ENCODE measurements at regions not wholly inside any gene's neighbourhood (a gene's known extent, or its start where the extent isn't known, plus 50 kb on each side); places are given as distances from the start of the nearest gene placed in this dataset.

DNA sequence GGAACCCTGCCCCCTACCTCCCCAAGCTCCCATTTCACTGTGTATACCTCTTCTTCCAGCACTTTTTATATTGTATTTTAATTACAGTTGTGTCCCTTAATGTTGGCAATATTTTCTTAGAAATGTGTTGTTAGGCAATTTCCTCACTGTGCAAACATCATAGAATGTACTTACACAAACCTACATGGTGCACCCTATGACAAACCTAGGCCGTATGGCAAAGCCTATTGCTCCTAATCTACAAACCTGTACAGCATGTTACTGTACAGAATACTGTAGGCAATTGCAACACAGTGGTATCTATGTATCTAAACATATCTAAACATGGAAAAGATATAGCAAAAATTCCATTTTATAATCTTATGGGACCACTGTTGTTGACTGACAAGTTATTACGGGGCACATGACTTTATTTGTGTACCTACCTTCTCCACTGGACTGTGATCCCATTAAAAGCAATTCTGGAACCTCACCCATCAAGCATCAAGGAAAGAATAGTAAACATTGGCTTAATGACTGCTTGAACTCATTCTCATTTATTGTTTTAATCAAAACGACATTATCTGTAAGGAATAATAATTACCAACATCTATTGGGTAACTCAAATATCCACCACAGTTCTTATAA, 1641.5 kb upstream of the ZEB2 start:
- TF ChIP-seq EP300 (IDR thresholded peaks at IDR 0.05) (no peak), POLR2AphosphoS5 (IDR thresholded peaks at IDR 0.05) (no peak), POLR2A (IDR thresholded peaks at IDR 0.05) (no peak)
- TF ChIP-seq, protein P1, sequence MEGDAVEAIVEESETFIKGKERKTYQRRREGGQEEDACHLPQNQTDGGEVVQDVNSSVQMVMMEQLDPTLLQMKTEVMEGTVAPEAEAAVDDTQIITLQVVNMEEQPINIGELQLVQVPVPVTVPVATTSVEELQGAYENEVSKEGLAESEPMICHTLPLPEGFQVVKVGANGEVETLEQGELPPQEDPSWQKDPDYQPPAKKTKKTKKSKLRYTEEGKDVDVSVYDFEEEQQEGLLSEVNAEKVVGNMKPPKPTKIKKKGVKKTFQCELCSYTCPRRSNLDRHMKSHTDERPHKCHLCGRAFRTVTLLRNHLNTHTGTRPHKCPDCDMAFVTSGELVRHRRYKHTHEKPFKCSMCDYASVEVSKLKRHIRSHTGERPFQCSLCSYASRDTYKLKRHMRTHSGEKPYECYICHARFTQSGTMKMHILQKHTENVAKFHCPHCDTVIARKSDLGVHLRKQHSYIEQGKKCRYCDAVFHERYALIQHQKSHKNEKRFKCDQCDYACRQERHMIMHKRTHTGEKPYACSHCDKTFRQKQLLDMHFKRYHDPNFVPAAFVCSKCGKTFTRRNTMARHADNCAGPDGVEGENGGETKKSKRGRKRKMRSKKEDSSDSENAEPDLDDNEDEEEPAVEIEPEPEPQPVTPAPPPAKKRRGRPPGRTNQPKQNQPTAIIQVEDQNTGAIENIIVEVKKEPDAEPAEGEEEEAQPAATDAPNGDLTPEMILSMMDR (IDR thresholded peaks at IDR 0.05): no peak
- H3K9me3 ChIP-seq: no peaks in the 10 kb centered on the region
- H3K27ac ChIP-seq: no peak overlapping the region
- H3K4me1 ChIP-seq: no peaks in the 10 kb centered on the region
- H3K36me3 ChIP-seq: no peaks in the 10 kb centered on the region
- no peak for ATAC-seq
- H3K4me3 ChIP-seq: no peak overlapping the region
- H3K27me3 ChIP-seq: no peaks in the 10 kb centered on the region
- WGBS, 2 donors (ENCODE audit: low coverage in 1 of 2): 55 to 78% methylated on average over 2 to 3 of the region's 3 CpGs

- no peaks in the 10 kb centered on the region for H3K9me3 ChIP-seq
- TF ChIP-seq EP300 (IDR thresholded peaks at IDR 0.05) (no peak), POLR2AphosphoS5 (IDR thresholded peaks at IDR 0.05) (no peak), POLR2A (IDR thresholded peaks at IDR 0.05) (no peak)
- TF ChIP-seq, protein P1 (IDR thresholded peaks at IDR 0.05): no peak
- no peaks in the 10 kb centered on the region for H3K4me1 ChIP-seq
- H3K4me3 ChIP-seq: no peak overlapping the region
- no peak overlapping the region for H3K27ac ChIP-seq
- no peak for ATAC-seq
- no peaks in the 10 kb centered on the region for H3K36me3 ChIP-seq
- H3K27me3 ChIP-seq: no peaks in the 10 kb centered on the region
- WGBS, 2 donors (ENCODE audit: low coverage in 1 of 2): 92 to 100% methylated on average over 3 of the region's 3 CpGs
Measured at GRCh38 chr2:146158072-146158674, 1638.3 kb upstream of the ZEB2 start.

DNA sequence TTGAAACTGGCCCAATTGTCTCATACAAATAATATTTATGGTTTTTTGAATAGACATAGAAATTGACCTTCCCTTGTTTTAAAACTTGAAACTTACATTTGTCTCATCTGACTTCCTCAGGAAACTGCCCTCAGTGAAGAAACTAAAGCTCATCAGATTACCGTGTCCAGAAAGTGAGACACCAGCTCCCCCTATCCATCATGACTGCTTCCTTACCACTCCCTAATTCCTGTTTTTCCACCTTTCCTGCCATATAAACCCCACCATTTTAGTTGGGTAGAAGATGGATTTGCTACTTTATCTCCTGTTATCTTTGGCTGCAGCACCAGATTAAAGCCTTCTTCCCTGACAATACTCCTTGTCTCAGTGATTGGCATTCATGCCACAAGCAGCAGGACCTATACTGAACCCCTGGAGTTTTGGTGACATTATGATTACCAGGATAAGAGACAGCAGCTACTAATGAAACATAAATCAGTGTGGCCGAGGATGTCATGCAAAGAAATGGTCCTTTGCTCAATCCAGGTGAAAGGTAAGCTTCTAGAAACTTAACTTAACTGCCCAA, 1627.6 kb upstream of the ZEB2 start:
- H3K4me1 ChIP-seq: no peaks in the 10 kb centered on the region
- TF ChIP-seq POLR2AphosphoS5 (IDR thresholded peaks at IDR 0.05): no peak
- no peak for TF ChIP-seq POLR2A (IDR thresholded peaks at IDR 0.05)
- no peak for TF ChIP-seq EP300 (IDR thresholded peaks at IDR 0.05)
- TF ChIP-seq, protein P1 (IDR thresholded peaks at IDR 0.05): no peak
- H3K9me3 ChIP-seq: no peaks in the 10 kb centered on the region
- no peak overlapping the region for H3K4me3 ChIP-seq
- H3K36me3 ChIP-seq: no peaks in the 10 kb centered on the region
- H3K27me3 ChIP-seq: no peaks in the 10 kb centered on the region
- H3K27ac ChIP-seq: no peak overlapping the region
- ATAC-seq: no peak
- WGBS, 2 donors (ENCODE audit: low coverage in 1 of 2): 60 to 81% methylated on average over 2 of the region's 2 CpGs

GRCh38 chr2:146143971-146144370, 1624.1 kb upstream of the ZEB2 start:
- Histone ChIP-seq H3K4me1 (no peaks in the 10 kb centered on the region), H3K27me3 (no peaks in the 10 kb centered on the region), H3K9me3 (no peaks in the 10 kb centered on the region), H3K4me3 (no peak overlapping the region), H3K27ac (no peak overlapping the region), H3K36me3 (no peaks in the 10 kb centered on the region)
- ATAC-seq: no peak
- no peak for TF ChIP-seq POLR2A (IDR thresholded peaks at IDR 0.05)
- no peak for TF ChIP-seq POLR2AphosphoS5 (IDR thresholded peaks at IDR 0.05)
- TF ChIP-seq, protein P1 (IDR thresholded peaks at IDR 0.05): no peak
- TF ChIP-seq EP300 (IDR thresholded peaks at IDR 0.05): no peak
- 100% methylated on average over 1 of the region's 1 CpG; no CpG with 5 or more reads in 1 of the 2 donors for WGBS, 2 donors (ENCODE audit: low coverage in 1 of 2)

- no peak for TF ChIP-seq EP300 (IDR thresholded peaks at IDR 0.05)
- no peak for TF ChIP-seq POLR2A (IDR thresholded peaks at IDR 0.05)
- TF ChIP-seq POLR2AphosphoS5 (IDR thresholded peaks at IDR 0.05): no peak
- TF ChIP-seq, protein P1 (IDR thresholded peaks at IDR 0.05): no peak
- Histone ChIP-seq H3K36me3 (no peaks in the 10 kb centered on the region), H3K27me3 (no peaks in the 10 kb centered on the region), H3K4me1 (no peaks in the 10 kb centered on the region), H3K4me3 (no peak overlapping the region), H3K9me3 (no peaks in the 10 kb centered on the region), H3K27ac (no peak overlapping the region)
- 83 to 88% methylated on average over 2 to 3 of the region's 3 CpGs for WGBS, 2 donors (ENCODE audit: low coverage in 1 of 2)
- no peak for ATAC-seq
Measured at GRCh38 chr2:146138820-146139219, 1618.9 kb upstream of the ZEB2 start.
